ENCODE measurements at regions not wholly inside any gene's neighbourhood (a gene's known extent, or its start where the extent isn't known, plus 50 kb on each side); places are given as distances from the start of the nearest gene placed in this dataset.

- TF ChIP-seq ZFX (IDR thresholded peaks at IDR 0.05): no peak
- TF ChIP-seq CTCF (conservative IDR thresholded peaks at IDR 0.05): no peak
- no peak overlapping the region for H3K27ac ChIP-seq
Measured at GRCh38 chr17:33526717-33527116, 233.6 kb upstream of the ASIC2 start.

GRCh38 chr17:33527290-33527689 lies 234.2 kb upstream of the ASIC2 start:
- TF ChIP-seq CTCF (conservative IDR thresholded peaks at IDR 0.05): no peak
- no peak for TF ChIP-seq ZFX (IDR thresholded peaks at IDR 0.05)
- H3K27ac ChIP-seq: no peak overlapping the region

GRCh38 chr17:33528846-33529245 lies 235.8 kb upstream of the ASIC2 start:
- TF ChIP-seq ZFX (IDR thresholded peaks at IDR 0.05) (no peak), CTCF (conservative IDR thresholded peaks at IDR 0.05) (no peak)
- H3K27ac ChIP-seq: no peak overlapping the region

- TF ChIP-seq ZFX (IDR thresholded peaks at IDR 0.05) (no peak), CTCF (conservative IDR thresholded peaks at IDR 0.05) (no peak)
- no peak overlapping the region for H3K27ac ChIP-seq
Measured at GRCh38 chr17:33529816-33530215, 236.7 kb upstream of the ASIC2 start.

- TF ChIP-seq CTCF (conservative IDR thresholded peaks at IDR 0.05): no peak
- no peak for TF ChIP-seq ZFX (IDR thresholded peaks at IDR 0.05)
- no peak overlapping the region for H3K27ac ChIP-seq
Measured at GRCh38 chr17:33531311-33531710, 238.2 kb upstream of the ASIC2 start.

GRCh38 chr17:33534087-33534486 lies 241.0 kb upstream of the ASIC2 start:
- TF ChIP-seq CTCF (conservative IDR thresholded peaks at IDR 0.05) (no peak), ZFX (IDR thresholded peaks at IDR 0.05) (no peak)
- H3K27ac ChIP-seq: no peak overlapping the region

GRCh38 chr17:33545124-33545523 lies 252.0 kb upstream of the ASIC2 start:
- no peak overlapping the region for H3K27ac ChIP-seq
- no peak for TF ChIP-seq CTCF (conservative IDR thresholded peaks at IDR 0.05)
- TF ChIP-seq ZFX (IDR thresholded peaks at IDR 0.05): no peak
